Esophagus (tissue), 2 donors: ENCODE measurements at regions not wholly inside any gene's neighbourhood (a gene's known extent, or its start where the extent isn't known, plus 50 kb on each side); places are given as distances from the start of the nearest gene placed in this dataset.
"Not testable (repeated sequence)": the region's sequence is repeated elsewhere in the genome, so short reads cannot be mapped to it uniquely, and the experiment has no call there.

ENCODE experiments used
- H3K27ac ChIP-seq, 2 donors: one replicate each; pipeline ENCODE4 v1.5.1; 2013; ENCODE audit warnings: low read depth in 2 of 2, mild to moderate bottlenecking in 2 of 2, inconsistent platforms in 1 of 2, low read length in 1 of 2, moderate library complexity in 1 of 2
- H3K27me3 ChIP-seq, 2 donors: one replicate each; pipeline ENCODE4 v1.6.1; 2013; ENCODE audit warnings: low read length in 2 of 2, control low read depth in 1 of 2, mild to moderate bottlenecking in 1 of 2; ENCODE audit not compliant: insufficient read depth in 2 of 2, control insufficient read depth in 1 of 2
- H3K36me3 ChIP-seq, 2 donors: one replicate each; pipeline ENCODE4 v1.6.1; 2013; ENCODE audit warnings: low read length in 1 of 2; ENCODE audit not compliant: control insufficient read depth in 2 of 2, insufficient read depth in 2 of 2
- H3K4me1 ChIP-seq, 2 donors: one replicate each; pipeline ENCODE4 v1.6.1; 2013; ENCODE audit warnings: low read length in 1 of 2; ENCODE audit not compliant: control insufficient read depth in 2 of 2, insufficient read depth in 2 of 2
- H3K4me3 ChIP-seq, 2 donors: one replicate each; pipeline ENCODE4 v1.5.1; 2013; ENCODE audit warnings: low read length in 2 of 2, mild to moderate bottlenecking in 2 of 2, low read depth in 1 of 2, moderate library complexity in 1 of 2
- H3K9me3 ChIP-seq, 2 donors: one replicate each; pipeline ENCODE4 v1.6.1; 2013; ENCODE audit warnings: mild to moderate bottlenecking in 2 of 2, low read depth in 1 of 2, low read length in 1 of 2, moderate library complexity in 1 of 2; ENCODE audit not compliant: control insufficient read depth in 2 of 2, insufficient read depth in 1 of 2
- WGBS, 2 donors: extraction: QIAGEN DNeasy Blood & Tissue Kit; methylation state at CpG; one replicate each; pipeline ENCODE4 v1.1.7; 2013; 5-methylcytosine and 5-hydroxymethylcytosine counted together
- donor health status: healthy with polysubstance abuse.
- donor health status: Bipolar disorder and iron deficiency.

- Histone ChIP-seq H3K27ac (no peak overlapping the region), H3K4me1 (no peaks in the 10 kb centered on the region), H3K9me3 (no peaks in the 10 kb centered on the region), H3K4me3 (no peak overlapping the region), H3K27me3 (no peaks in the 10 kb centered on the region), H3K36me3 (no peaks in the 10 kb centered on the region)
- 79 to 81% methylated on average over 4 of the region's 4 CpGs for WGBS, 2 donors
Observed at GRCh38 chr11:129546266-129546665, 170.6 kb downstream of the BARX2 start.

DNA sequence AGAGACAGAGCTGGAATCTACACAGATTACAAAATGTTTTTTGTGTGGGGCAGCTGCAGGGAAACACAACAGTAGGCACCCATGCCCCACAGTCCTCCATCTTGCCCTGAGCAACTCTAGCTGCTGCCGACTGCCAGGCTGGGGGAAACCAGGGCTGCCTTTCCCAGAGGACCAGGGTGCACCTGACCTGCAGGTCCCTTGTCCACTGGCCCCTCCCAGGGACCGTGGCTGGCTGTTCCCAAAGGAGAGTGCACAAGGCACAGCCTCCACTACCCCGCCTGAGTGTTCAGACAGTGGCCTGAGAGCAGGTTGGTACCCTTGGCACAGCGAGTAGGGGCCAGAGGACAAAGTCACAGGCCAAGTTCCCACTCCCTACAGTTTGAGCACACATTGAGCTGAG lies 181.8 kb downstream of the BARX2 start:
- Histone ChIP-seq H3K27ac (no peak overlapping the region), H3K9me3 (peaks cover 2 to 4% of the 10 kb centered on the region in 2 donors), H3K27me3 (no peaks in the 10 kb centered on the region), H3K36me3 (no peaks in the 10 kb centered on the region), H3K4me3 (no peak overlapping the region), H3K4me1 (no peaks in the 10 kb centered on the region)
- 76 to 80% methylated on average over 4 of the region's 4 CpGs for WGBS, 2 donors

DNA sequence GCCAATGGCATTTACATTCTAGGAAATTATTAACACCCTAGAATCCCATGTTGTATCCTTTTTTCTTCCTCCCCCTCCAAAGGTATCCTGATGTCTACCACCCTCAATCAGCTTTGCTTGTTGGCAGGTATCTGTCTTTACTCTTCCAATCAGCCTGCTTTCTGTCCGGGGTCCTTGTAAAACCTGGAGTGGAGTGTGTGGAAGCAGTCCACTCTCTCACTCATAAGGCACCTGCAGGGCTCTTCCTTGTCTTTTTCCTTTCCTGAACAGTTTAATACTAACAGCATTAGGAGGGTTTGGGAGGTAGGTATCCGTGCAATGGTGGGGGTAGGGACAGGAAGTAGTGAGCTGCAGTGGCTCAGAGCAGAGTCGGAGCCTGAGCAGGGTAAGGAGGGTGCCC lies 193.4 kb downstream of the BARX2 start:
- Histone ChIP-seq H3K9me3 (peaks cover 5% of the 10 kb centered on the region in 2 donors), H3K4me3 (no peak overlapping the region), H3K36me3 (no peaks in the 10 kb centered on the region), H3K27ac (no peak overlapping the region), H3K27me3 (no peaks in the 10 kb centered on the region), H3K4me1 (no peaks in the 10 kb centered on the region)
- WGBS, 2 donors = 79 to 89% methylated on average over 3 of the region's 3 CpGs

- not testable (repeated sequence) for H3K27ac ChIP-seq, H3K36me3 ChIP-seq, H3K9me3 ChIP-seq, H3K4me1 ChIP-seq, H3K4me3 ChIP-seq, H3K27me3 ChIP-seq
- 94 to 96% methylated on average over 8 of the region's 8 CpGs for WGBS, 2 donors
Observed at GRCh38 chr11:129572667-129573066, 197.0 kb downstream of the BARX2 start.

DNA sequence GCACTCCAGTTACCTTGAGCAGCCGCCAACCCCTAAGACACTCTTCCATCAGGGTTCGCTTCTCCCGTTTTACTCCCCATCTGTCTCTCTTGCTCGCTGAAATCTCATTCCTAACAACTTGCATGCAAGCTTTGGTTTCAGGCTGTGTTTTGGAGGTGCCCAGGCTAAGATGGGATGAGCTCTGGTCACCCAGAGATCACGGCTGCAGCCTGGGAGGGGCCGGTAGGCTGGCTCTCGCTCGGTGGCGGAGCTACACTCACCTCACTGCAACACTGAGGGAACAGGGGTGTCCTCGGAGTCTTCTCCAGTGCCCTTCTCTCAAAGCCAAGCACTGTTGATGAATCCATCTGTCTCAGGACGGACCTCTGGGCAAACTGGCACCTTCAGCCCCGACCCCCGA lies 197.5 kb downstream of the BARX2 start:
- Histone ChIP-seq H3K27ac (no peak overlapping the region), H3K4me3 (no peak overlapping the region), H3K27me3 (no peaks in the 10 kb centered on the region), H3K9me3 (peaks cover 5% of the 10 kb centered on the region in 2 donors), H3K4me1 (no peaks in the 10 kb centered on the region), H3K36me3 (no peaks in the 10 kb centered on the region)
- WGBS, 2 donors = 90 to 93% methylated on average over 13 of the region's 13 CpGs

GRCh38 chr11:129574431-129574830 lies 198.8 kb downstream of the BARX2 start:
- WGBS, 2 donors = 77 to 78% methylated on average over 13 of the region's 13 CpGs
- H3K27me3 ChIP-seq = no peaks in the 10 kb centered on the region
- H3K27ac ChIP-seq = no peak overlapping the region
- H3K4me3 ChIP-seq = no peak overlapping the region
- H3K36me3 ChIP-seq = no peaks in the 10 kb centered on the region
- H3K9me3 ChIP-seq = peaks cover 2% of the 10 kb centered on the region in 2 donors
- no peaks in the 10 kb centered on the region for H3K4me1 ChIP-seq

DNA sequence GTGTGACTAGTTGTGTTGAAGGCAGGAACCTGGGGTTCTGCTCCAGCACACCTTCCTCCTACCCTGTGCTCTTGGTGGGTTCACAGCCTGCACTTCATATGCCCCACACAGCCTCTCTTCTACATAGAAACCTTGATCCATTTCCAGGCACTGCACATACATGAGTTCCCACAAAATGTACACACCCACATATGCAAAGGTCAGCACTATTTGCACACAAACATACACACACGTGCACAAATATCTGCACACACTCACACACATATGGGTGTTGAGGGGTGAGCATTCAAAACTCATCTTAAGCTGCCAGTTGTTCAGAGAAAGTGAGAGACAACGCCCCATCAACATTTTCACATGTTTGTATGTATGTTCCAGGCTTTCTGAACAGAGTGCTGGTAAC lies 201.0 kb downstream of the BARX2 start:
- Histone ChIP-seq H3K27ac (no peak overlapping the region), H3K9me3 (peaks cover 0 to 2% of the 10 kb centered on the region in 2 donors), H3K27me3 (no peaks in the 10 kb centered on the region), H3K36me3 (no peaks in the 10 kb centered on the region), H3K4me3 (no peak overlapping the region), H3K4me1 (no peaks in the 10 kb centered on the region)
- 62 to 68% methylated on average over 2 of the region's 2 CpGs for WGBS, 2 donors

DNA sequence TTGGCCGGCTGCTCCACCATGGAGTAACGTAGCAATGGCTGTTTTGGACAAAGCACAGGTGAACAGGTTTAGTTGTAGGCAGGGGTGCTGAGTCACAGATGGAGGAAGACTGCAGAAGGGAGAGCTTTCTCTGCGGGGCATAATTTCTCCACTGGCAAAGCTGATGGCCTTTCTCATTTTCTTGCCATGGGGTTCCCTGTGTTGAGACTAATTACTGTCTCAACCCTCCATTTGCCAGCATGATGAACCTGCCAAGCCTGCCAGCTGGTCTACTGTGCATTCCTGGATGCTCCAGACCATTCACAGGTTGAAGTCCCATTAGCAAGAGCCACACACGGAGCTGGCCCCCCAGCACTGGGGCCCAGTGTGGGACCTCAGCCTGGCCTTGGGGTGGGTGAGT lies 202.4 kb downstream of the BARX2 start:
- Histone ChIP-seq H3K27ac (no peak overlapping the region), H3K4me1 (no peaks in the 10 kb centered on the region), H3K36me3 (no peaks in the 10 kb centered on the region), H3K4me3 (no peak overlapping the region), H3K9me3 (peaks cover 0 to 2% of the 10 kb centered on the region in 2 donors), H3K27me3 (no peaks in the 10 kb centered on the region)
- WGBS, 2 donors = 81 to 89% methylated on average over 4 of the region's 4 CpGs

- Histone ChIP-seq H3K27ac (no peak overlapping the region), H3K27me3 (no peaks in the 10 kb centered on the region), H3K4me3 (no peak overlapping the region), H3K4me1 (no peaks in the 10 kb centered on the region), H3K36me3 (no peaks in the 10 kb centered on the region), H3K9me3 (no peaks in the 10 kb centered on the region)
- WGBS, 2 donors = 86 to 95% methylated on average over 10 of the region's 10 CpGs
Observed at GRCh38 chr11:129580278-129580677, 204.6 kb downstream of the BARX2 start.

DNA sequence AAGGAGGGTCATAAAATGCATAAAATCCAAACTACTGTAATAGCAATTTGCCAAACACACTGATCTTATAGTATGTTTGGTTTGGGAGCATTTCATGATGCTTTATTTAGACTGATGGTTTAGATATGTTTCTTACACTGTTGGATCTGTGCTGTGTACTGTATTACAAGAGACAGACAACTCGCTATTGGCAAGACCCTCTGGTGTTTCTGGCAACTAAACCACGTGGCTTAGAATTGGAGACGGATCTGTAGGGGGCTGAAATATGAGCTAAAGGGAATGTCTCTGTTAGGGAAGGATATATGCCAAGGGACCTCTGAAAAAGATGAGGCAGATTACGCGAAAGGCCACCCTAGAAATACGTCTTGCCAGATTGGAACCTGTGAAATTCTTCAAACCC lies 208.7 kb downstream of the BARX2 start:
- Histone ChIP-seq H3K4me1 (no peaks in the 10 kb centered on the region), H3K36me3 (no peaks in the 10 kb centered on the region), H3K9me3 (no peaks in the 10 kb centered on the region), H3K4me3 (no peak overlapping the region), H3K27ac (no peak overlapping the region), H3K27me3 (no peaks in the 10 kb centered on the region)
- 72 to 80% methylated on average over 6 of the region's 6 CpGs for WGBS, 2 donors
